ENCODE measurements at regions not wholly inside any gene's neighbourhood (a gene's known extent, or its start where the extent isn't known, plus 50 kb on each side); places are given as distances from the start of the nearest gene placed in this dataset.

GRCh38 chr4:10965196-10965595, 280.6 kb upstream of the CLNK start:
- H3K27ac ChIP-seq (ENCODE audit: extremely low read depth, low read depth, low read length) = no peak overlapping the region
- H3K4me3 ChIP-seq (ENCODE audit: low read depth, low read length) = no peak overlapping the region
- TF ChIP-seq ZBTB1 (tag by site-specific recombination; IDR thresholded peaks at IDR 0.05) = no peak
- no peak for TF ChIP-seq SP7 (tag by site-specific recombination; IDR thresholded peaks at IDR 0.05)
- TF ChIP-seq ZFP41 (tag by site-specific recombination; IDR thresholded peaks at IDR 0.05; ENCODE audit: borderline replicate concordance) = no peak
- no peak for TF ChIP-seq RBAK (tag by site-specific recombination; IDR thresholded peaks at IDR 0.05)
- no peak for TF ChIP-seq ZNF76 (tag by site-specific recombination; IDR thresholded peaks at IDR 0.05; ENCODE audit: borderline replicate concordance, low read depth)
- TF ChIP-seq ZNF596 (tag by site-specific recombination; IDR thresholded peaks at IDR 0.05) = no peak
- TF ChIP-seq ZNF148 (tag by site-specific recombination; IDR thresholded peaks at IDR 0.05; ENCODE audit: borderline replicate concordance) = no peak
- TF ChIP-seq, protein P1, sequence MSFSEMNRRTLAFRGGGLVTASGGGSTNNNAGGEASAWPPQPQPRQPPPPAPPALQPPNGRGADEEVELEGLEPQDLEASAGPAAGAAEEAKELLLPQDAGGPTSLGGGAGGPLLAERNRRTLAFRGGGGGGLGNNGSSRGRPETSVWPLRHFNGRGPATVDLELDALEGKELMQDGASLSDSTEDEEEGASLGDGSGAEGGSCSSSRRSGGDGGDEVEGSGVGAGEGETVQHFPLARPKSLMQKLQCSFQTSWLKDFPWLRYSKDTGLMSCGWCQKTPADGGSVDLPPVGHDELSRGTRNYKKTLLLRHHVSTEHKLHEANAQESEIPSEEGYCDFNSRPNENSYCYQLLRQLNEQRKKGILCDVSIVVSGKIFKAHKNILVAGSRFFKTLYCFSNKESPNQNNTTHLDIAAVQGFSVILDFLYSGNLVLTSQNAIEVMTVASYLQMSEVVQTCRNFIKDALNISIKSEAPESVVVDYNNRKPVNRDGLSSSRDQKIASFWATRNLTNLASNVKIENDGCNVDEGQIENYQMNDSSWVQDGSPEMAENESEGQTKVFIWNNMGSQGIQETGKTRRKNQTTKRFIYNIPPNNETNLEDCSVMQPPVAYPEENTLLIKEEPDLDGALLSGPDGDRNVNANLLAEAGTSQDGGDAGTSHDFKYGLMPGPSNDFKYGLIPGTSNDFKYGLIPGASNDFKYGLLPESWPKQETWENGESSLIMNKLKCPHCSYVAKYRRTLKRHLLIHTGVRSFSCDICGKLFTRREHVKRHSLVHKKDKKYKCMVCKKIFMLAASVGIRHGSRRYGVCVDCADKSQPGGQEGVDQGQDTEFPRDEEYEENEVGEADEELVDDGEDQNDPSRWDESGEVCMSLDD (tag by site-specific recombination; IDR thresholded peaks at IDR 0.05) = no peak
- TF ChIP-seq ZNF114 (tag by site-specific recombination; IDR thresholded peaks at IDR 0.05) = no peak
- TF ChIP-seq, protein P2, sequence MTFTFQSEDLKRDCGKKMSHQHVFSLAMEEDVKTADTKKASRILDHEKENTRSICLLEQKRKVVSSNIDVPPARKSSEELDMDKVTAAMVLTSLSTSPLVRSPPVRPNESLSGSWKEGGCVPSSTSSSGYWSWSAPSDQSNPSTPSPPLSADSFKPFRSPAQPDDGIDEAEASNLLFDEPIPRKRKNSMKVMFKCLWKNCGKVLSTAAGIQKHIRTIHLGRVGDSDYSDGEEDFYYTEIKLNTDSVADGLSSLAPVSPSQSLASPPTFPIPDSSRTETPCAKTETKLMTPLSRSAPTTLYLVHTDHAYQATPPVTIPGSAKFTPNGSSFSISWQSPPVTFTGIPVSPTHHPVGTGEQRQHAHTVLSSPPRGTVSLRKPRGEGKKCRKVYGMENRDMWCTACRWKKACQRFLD (tag by site-specific recombination; IDR thresholded peaks at IDR 0.05) = no peak
- no peak for TF ChIP-seq ZNF510 (tag by site-specific recombination; IDR thresholded peaks at IDR 0.05; ENCODE audit: insufficient replicate concordance)
- no peak for TF ChIP-seq ZBTB8A (tag by site-specific recombination; IDR thresholded peaks at IDR 0.05)
- H3K9me3 ChIP-seq (ENCODE audit: control insufficient read depth, insufficient read depth, low read depth, low read length) = no peaks in the 10 kb centered on the region
- no peaks in the 10 kb centered on the region for H3K4me1 ChIP-seq (ENCODE audit: control insufficient read depth, insufficient read depth, low read length)
- ChIA-PET CTCF (interaction anchor here (0.6 kb wide), 1 partner anchor 241 kb away, joined by 3 read pairs; no protein-coding TSS in a partner anchor), POLR2A (no interaction called here)
- no peaks in the 10 kb centered on the region for H3K36me3 ChIP-seq (ENCODE audit: control insufficient read depth in 2 of 2, insufficient read depth in 1 of 2, low read length in 2 of 2)

- CTCF ChIA-PET = no interaction called here
- Histone ChIP-seq H3K9me3 (ENCODE audit: control insufficient read depth, insufficient read depth, low read depth, low read length) (no peaks in the 10 kb centered on the region), H3K27ac (ENCODE audit: extremely low read depth, low read depth, low read length) (no peak overlapping the region), H3K4me3 (ENCODE audit: low read depth, low read length) (no peak overlapping the region), H3K4me1 (ENCODE audit: control insufficient read depth, insufficient read depth, low read length) (no peaks in the 10 kb centered on the region), H3K36me3 (ENCODE audit: control insufficient read depth in 2 of 2, insufficient read depth in 1 of 2, low read length in 2 of 2) (no peaks in the 10 kb centered on the region)
- POLR2A ChIA-PET = no interaction called here
- TF ChIP-seq ZBTB20 (tag by site-specific recombination; IDR thresholded peaks at IDR 0.05) (no peak), ZNF596 (tag by site-specific recombination; IDR thresholded peaks at IDR 0.05) (no peak), ZSCAN4 (tag by site-specific recombination; IDR thresholded peaks at IDR 0.05) (peak; percentile 85), ZNF37A (tag by site-specific recombination; IDR thresholded peaks at IDR 0.05) (no peak), REPIN1 (tag by site-specific recombination; IDR thresholded peaks at IDR 0.05; ENCODE audit: low read depth) (no peak)
Measured at GRCh38 chr4:10963958-10964703, 279.6 kb upstream of the CLNK start.
